Right lobe of liver (tissue), 4 donors: ENCODE measurements at regions not wholly inside any gene's neighbourhood (a gene's known extent, or its start where the extent isn't known, plus 50 kb on each side); places are given as distances from the start of the nearest gene placed in this dataset.

ENCODE experiments used
- POLR2A ChIP-seq: fragments of 450-650 bp; IDR thresholded peaks from one replicate; pipeline ENCODE4 v1.6.1; 2017; ENCODE audit warnings: antibody characterized with exemption, mild to moderate bottlenecking
- TF ChIP-seq, protein P1 (sequence below), 4 donors: fragments of 200-600 bp in 3 of 4; fragments of 450-650 bp in 1 of 4; IDR thresholded peaks; one replicate each; pipeline versions ENCODE4 v1.5.1 to v1.8.0; 2016 to 2022; ENCODE audit warnings: antibody characterized with exemption in 4 of 4, mild to moderate bottlenecking in 2 of 4
- donor health status: DM: no; HTN: no; CAD: no.
- donor health status: DM: no; HTN: no; CAD: no.
- donor health status: DM: no; HTN: yes; CAD: no.

GRCh38 chr12:23303220-23303619, 646.2 kb downstream of the SOX5 start:
- TF ChIP-seq, protein P1, sequence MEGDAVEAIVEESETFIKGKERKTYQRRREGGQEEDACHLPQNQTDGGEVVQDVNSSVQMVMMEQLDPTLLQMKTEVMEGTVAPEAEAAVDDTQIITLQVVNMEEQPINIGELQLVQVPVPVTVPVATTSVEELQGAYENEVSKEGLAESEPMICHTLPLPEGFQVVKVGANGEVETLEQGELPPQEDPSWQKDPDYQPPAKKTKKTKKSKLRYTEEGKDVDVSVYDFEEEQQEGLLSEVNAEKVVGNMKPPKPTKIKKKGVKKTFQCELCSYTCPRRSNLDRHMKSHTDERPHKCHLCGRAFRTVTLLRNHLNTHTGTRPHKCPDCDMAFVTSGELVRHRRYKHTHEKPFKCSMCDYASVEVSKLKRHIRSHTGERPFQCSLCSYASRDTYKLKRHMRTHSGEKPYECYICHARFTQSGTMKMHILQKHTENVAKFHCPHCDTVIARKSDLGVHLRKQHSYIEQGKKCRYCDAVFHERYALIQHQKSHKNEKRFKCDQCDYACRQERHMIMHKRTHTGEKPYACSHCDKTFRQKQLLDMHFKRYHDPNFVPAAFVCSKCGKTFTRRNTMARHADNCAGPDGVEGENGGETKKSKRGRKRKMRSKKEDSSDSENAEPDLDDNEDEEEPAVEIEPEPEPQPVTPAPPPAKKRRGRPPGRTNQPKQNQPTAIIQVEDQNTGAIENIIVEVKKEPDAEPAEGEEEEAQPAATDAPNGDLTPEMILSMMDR (IDR thresholded peaks at IDR 0.05) = no peak
- TF ChIP-seq POLR2A = no peak
